GM23338 (cell line): ENCODE measurements at regions not wholly inside any gene's neighbourhood (a gene's known extent, or its start where the extent isn't known, plus 50 kb on each side); places are given as distances from the start of the nearest gene placed in this dataset.

ENCODE experiments used
- ATAC-seq: fragments of 200-7000 bp; cut with Tn5 transposase; 3 replicates; pipeline ENCODE4 v1.9.1; 2020
- DNase-seq: peaks from one replicate; pipeline ENCODE4 v3.0.0-alpha.2; 2015; ENCODE audit warnings: low spot score
- H2AFZ ChIP-seq: fragments of 200-600 bp; sonication (generic); 2 replicates; pipeline ENCODE4 v1.8.0; 2016; ENCODE audit warnings: antibody characterized with exemption, mild to moderate bottlenecking, moderate library complexity
- H3F3A ChIP-seq: fragments of 200-600 bp; sonication (generic); replicated peaks from 2 replicates; pipeline ENCODE4 v1.8.0; 2017; ENCODE audit warnings: antibody characterized with exemption, mixed run types, low read depth
- H3K27ac ChIP-seq: fragments of 200-600 bp; sonication (generic); 2 replicates; pipeline ENCODE4 v1.6.1; 2016; ENCODE audit warnings: low read depth
- H3K27me3 ChIP-seq: fragments of 200-600 bp; sonication (generic); 2 replicates; pipeline ENCODE4 v1.8.0; 2016; ENCODE audit warnings: mild to moderate bottlenecking, mixed run types, moderate library complexity; ENCODE audit not compliant: insufficient read depth
- H3K36me3 ChIP-seq: fragments of 200-600 bp; sonication (generic); 2 replicates; pipeline ENCODE4 v1.8.0; 2016; ENCODE audit warnings: mild to moderate bottlenecking; ENCODE audit not compliant: insufficient read depth
- H3K4me1 ChIP-seq: fragments of 200-600 bp; sonication (generic); 2 replicates; pipeline ENCODE4 v1.8.0; 2016; ENCODE audit warnings: mild to moderate bottlenecking, moderate library complexity; ENCODE audit not compliant: insufficient read depth
- H3K4me2 ChIP-seq: fragments of 200-600 bp; sonication (generic); 2 replicates; pipeline ENCODE4 v1.7.1; 2017; ENCODE audit warnings: mixed run types
- H3K4me3 ChIP-seq: fragments of 200-600 bp; sonication (generic); 2 replicates; pipeline ENCODE4 v1.6.1; 2016; ENCODE audit warnings: mixed run types
- H3K79me2 ChIP-seq: fragments of 200-600 bp; sonication (generic); replicated peaks from 2 replicates; pipeline ENCODE4 v1.8.0; 2017; ENCODE audit warnings: mild to moderate bottlenecking; ENCODE audit not compliant: insufficient read depth
- H3K9me2 ChIP-seq: fragments of 200-600 bp; sonication (generic); 2 replicates; pipeline ENCODE4 v1.8.0; 2017; ENCODE audit not compliant: insufficient read depth
- H4K20me1 ChIP-seq: fragments of 200-600 bp; sonication (generic); replicated peaks from 2 replicates; pipeline ENCODE4 v1.8.0; 2017; ENCODE audit warnings: mild to moderate bottlenecking; ENCODE audit not compliant: insufficient read depth
- H3K27ac Mint-ChIP-seq: 2 replicates; pipeline ENCODE4 v1.8.0; 2020; ENCODE audit warnings: inconsistent platforms, mild to moderate bottlenecking, moderate library complexity, mixed read lengths
- H3K27me3 Mint-ChIP-seq: 3 replicates; pipeline ENCODE4 v1.8.0; 2022; ENCODE audit warnings: low read depth, mild to moderate bottlenecking, moderate library complexity, mixed read lengths, inconsistent platforms; ENCODE audit not compliant: insufficient read depth, poor library complexity
- H3K36me3 Mint-ChIP-seq: 3 replicates; pipeline ENCODE4 v1.8.0; 2021; ENCODE audit warnings: low read depth, mild to moderate bottlenecking, inconsistent platforms, moderate library complexity, mixed read lengths
- H3K4me1 Mint-ChIP-seq: 3 replicates; pipeline ENCODE4 v1.8.0; 2020; ENCODE audit warnings: mild to moderate bottlenecking, inconsistent platforms, mixed read lengths
- H3K4me3 Mint-ChIP-seq: 3 replicates; pipeline ENCODE4 v1.8.0; 2021; ENCODE audit warnings: moderate library complexity, mild to moderate bottlenecking, inconsistent platforms, mixed read lengths
- H3K9me3 Mint-ChIP-seq: 3 replicates; pipeline ENCODE4 v1.8.0; 2020; ENCODE audit warnings: moderate library complexity, mild to moderate bottlenecking, inconsistent platforms, mixed read lengths
- POLR2AphosphoS5 ChIP-seq: IDR thresholded peaks from 2 replicates; pipeline ENCODE4 v1.6.1; 2016; ENCODE audit warnings: antibody characterized with exemption, low read depth
- TF ChIP-seq, protein P1 (sequence below), 2 experiments: fragments of 200-600 bp in 1 of 2; sonication (generic) in 1 of 2; conservative IDR thresholded peaks; 2 replicates each; pipeline versions ENCODE4 v1.5.1 to v1.6.1; 2016 to 2017; ENCODE audit warnings: antibody characterized with exemption in 2 of 2, low read depth in 2 of 2, mild to moderate bottlenecking in 2 of 2, moderate library complexity in 1 of 2
- TF ChIP-seq, protein P2 (sequence below): fragments of 250-450 bp; sonication (Bioruptor Pico); IDR thresholded peaks from 2 replicates; pipeline ENCODE4 v1.5.0; 2020; ENCODE audit warnings: mild to moderate bottlenecking, moderate library complexity

DNA sequence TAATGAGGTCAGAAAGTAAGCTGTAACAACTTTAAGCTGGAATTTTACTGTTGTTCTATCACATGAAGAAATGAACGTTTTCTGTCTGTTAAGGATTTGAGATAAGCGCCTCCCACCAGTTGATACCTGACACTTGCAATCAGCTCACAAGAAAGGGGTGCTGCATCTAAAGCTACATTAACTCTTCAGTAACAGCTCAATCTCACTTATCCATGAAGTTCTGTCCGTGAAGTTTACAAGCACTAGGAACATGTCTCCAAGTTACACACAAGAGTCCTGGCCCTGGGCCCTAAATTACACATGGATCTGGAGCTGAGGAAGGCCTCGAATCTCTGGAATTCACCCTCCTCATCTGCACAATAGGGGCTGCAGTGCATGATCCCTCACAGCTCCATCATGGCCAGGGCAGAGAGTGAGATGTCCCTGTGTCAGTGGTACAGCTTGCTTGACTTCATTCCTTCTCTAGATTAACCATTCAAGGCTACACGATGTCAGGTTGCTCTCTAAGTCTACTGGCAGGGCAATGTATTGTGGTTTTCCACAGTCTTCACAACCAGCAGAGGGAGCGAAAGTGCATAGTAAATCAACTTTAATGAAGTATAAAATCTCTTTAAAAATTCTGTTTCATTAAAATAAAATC, 182.4 kb upstream of the MCHR2 start:
- no peaks in the 10 kb centered on the region for H3K36me3 Mint-ChIP-seq
- H3K4me1 ChIP-seq: peaks cover 27% of the 10 kb centered on the region
- H3K4me1 Mint-ChIP-seq: peaks cover 41% of the 10 kb centered on the region
- H3K4me2 ChIP-seq: peak overlapping the region; percentile 42
- no peak overlapping the region for H3K27ac Mint-ChIP-seq
- no peak overlapping the region for H3K27ac ChIP-seq
- no peak overlapping the region for H3K4me3 ChIP-seq
- H3K36me3 ChIP-seq: no peaks in the 10 kb centered on the region
- no peaks in the 10 kb centered on the region for H3K9me2 ChIP-seq
- no peaks in the 10 kb centered on the region for H3K79me2 ChIP-seq
- H3F3A ChIP-seq: no peaks in the 10 kb centered on the region
- DNase-seq (peak; percentile 57), ATAC-seq (peak; percentile 88)
- H3K27me3 Mint-ChIP-seq: no peaks in the 10 kb centered on the region
- peak overlapping the region; percentile 78; the same call in 1 of the 2 replicates for H2AFZ ChIP-seq
- no peak for TF ChIP-seq POLR2AphosphoS5
- TF ChIP-seq, protein P1, sequence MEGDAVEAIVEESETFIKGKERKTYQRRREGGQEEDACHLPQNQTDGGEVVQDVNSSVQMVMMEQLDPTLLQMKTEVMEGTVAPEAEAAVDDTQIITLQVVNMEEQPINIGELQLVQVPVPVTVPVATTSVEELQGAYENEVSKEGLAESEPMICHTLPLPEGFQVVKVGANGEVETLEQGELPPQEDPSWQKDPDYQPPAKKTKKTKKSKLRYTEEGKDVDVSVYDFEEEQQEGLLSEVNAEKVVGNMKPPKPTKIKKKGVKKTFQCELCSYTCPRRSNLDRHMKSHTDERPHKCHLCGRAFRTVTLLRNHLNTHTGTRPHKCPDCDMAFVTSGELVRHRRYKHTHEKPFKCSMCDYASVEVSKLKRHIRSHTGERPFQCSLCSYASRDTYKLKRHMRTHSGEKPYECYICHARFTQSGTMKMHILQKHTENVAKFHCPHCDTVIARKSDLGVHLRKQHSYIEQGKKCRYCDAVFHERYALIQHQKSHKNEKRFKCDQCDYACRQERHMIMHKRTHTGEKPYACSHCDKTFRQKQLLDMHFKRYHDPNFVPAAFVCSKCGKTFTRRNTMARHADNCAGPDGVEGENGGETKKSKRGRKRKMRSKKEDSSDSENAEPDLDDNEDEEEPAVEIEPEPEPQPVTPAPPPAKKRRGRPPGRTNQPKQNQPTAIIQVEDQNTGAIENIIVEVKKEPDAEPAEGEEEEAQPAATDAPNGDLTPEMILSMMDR (conservative IDR thresholded peaks at IDR 0.05; ENCODE audit: low read depth in 2 of 2): peak; percentile 51 to 57
- TF ChIP-seq, protein P2, sequence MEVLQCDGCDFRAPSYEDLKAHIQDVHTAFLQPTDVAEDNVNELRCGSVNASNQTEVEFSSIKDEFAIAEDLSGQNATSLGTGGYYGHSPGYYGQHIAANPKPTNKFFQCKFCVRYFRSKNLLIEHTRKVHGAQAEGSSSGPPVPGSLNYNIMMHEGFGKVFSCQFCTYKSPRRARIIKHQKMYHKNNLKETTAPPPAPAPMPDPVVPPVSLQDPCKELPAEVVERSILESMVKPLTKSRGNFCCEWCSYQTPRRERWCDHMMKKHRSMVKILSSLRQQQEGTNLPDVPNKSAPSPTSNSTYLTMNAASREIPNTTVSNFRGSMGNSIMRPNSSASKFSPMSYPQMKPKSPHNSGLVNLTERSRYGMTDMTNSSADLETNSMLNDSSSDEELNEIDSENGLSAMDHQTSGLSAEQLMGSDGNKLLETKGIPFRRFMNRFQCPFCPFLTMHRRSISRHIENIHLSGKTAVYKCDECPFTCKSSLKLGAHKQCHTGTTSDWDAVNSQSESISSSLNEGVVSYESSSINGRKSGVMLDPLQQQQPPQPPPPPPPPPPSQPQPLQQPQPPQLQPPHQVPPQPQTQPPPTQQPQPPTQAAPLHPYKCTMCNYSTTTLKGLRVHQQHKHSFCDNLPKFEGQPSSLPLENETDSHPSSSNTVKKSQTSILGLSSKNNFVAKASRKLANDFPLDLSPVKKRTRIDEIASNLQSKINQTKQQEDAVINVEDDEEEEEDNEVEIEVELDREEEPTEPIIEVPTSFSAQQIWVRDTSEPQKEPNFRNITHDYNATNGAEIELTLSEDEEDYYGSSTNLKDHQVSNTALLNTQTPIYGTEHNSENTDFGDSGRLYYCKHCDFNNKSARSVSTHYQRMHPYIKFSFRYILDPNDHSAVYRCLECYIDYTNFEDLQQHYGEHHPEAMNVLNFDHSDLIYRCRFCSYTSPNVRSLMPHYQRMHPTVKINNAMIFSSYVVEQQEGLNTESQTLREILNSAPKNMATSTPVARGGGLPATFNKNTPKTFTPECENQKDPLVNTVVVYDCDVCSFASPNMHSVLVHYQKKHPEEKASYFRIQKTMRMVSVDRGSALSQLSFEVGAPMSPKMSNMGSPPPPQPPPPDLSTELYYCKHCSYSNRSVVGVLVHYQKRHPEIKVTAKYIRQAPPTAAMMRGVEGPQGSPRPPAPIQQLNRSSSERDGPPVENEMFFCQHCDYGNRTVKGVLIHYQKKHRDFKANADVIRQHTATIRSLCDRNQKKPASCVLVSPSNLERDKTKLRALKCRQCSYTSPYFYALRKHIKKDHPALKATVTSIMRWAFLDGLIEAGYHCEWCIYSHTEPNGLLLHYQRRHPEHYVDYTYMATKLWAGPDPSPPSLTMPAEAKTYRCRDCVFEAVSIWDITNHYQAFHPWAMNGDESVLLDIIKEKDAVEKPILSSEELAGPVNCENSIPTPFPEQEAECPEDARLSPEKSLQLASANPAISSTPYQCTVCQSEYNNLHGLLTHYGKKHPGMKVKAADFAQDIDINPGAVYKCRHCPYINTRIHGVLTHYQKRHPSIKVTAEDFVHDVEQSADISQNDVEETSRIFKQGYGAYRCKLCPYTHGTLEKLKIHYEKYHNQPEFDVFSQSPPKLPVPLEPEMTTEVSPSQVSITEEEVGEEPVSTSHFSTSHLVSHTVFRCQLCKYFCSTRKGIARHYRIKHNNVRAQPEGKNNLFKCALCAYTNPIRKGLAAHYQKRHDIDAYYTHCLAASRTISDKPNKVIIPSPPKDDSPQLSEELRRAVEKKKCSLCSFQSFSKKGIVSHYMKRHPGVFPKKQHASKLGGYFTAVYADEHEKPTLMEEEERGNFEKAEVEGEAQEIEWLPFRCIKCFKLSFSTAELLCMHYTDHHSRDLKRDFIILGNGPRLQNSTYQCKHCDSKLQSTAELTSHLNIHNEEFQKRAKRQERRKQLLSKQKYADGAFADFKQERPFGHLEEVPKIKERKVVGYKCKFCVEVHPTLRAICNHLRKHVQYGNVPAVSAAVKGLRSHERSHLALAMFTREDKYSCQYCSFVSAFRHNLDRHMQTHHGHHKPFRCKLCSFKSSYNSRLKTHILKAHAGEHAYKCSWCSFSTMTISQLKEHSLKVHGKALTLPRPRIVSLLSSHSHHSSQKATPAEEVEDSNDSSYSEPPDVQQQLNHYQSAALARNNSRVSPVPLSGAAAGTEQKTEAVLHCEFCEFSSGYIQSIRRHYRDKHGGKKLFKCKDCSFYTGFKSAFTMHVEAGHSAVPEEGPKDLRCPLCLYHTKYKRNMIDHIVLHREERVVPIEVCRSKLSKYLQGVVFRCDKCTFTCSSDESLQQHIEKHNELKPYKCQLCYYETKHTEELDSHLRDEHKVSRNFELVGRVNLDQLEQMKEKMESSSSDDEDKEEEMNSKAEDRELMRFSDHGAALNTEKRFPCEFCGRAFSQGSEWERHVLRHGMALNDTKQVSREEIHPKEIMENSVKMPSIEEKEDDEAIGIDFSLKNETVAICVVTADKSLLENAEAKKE (CRISPR knock-in tag): peak; percentile 47; the same call in 1 of the 2 replicates
- no peaks in the 10 kb centered on the region for H4K20me1 ChIP-seq
- H3K27me3 ChIP-seq: no peaks in the 10 kb centered on the region
- H3K4me3 Mint-ChIP-seq: no peak overlapping the region
- no peaks in the 10 kb centered on the region for H3K9me3 Mint-ChIP-seq
